Neuronal stem cell (in vitro differentiated cells): ENCODE measurements at regions not wholly inside any gene's neighbourhood (a gene's known extent, or its start where the extent isn't known, plus 50 kb on each side); places are given as distances from the start of the nearest gene placed in this dataset.

Source experiments
- DNase-seq: peaks from one replicate; pipeline ENCODE4 v3.0.0-alpha.2; 2013; ENCODE audit warnings: low spot score
- H2AFZ ChIP-seq: one replicate; pipeline ENCODE4 v1.6.1; 2013; ENCODE audit warnings: mild to moderate bottlenecking, low read length, inconsistent platforms
- H2AK5ac ChIP-seq: 2 replicates; pipeline ENCODE4 v1.6.1; 2013; ENCODE audit warnings: low read depth, mild to moderate bottlenecking, inconsistent platforms, low read length, moderate library complexity, mixed read lengths
- H2BK120ac ChIP-seq: 2 replicates; pipeline ENCODE4 v1.6.1; 2013; ENCODE audit warnings: low read depth, mild to moderate bottlenecking, inconsistent platforms, low read length, moderate library complexity, mixed read lengths
- H2BK12ac ChIP-seq: one replicate; pipeline ENCODE4 v1.6.1; 2013; ENCODE audit warnings: low read length, inconsistent platforms
- H2BK15ac ChIP-seq: 2 replicates; pipeline ENCODE4 v1.6.1; 2013; ENCODE audit warnings: mild to moderate bottlenecking, low read length, inconsistent platforms, mixed read lengths
- H2BK5ac ChIP-seq: one replicate; pipeline ENCODE4 v1.6.1; 2013; ENCODE audit warnings: inconsistent platforms, mild to moderate bottlenecking, low read length, moderate library complexity
- H3K14ac ChIP-seq: one replicate; pipeline ENCODE4 v1.6.1; 2013; ENCODE audit warnings: low read length, inconsistent platforms
- H3K18ac ChIP-seq: 2 replicates; pipeline ENCODE4 v1.6.1; 2013; ENCODE audit warnings: low read length, inconsistent platforms
- H3K23ac ChIP-seq: 2 replicates; pipeline ENCODE4 v1.6.1; 2013; ENCODE audit warnings: low read depth, mild to moderate bottlenecking, mixed read lengths, low read length, inconsistent platforms; ENCODE audit not compliant: poor library complexity
- H3K27ac ChIP-seq: replicated peaks from 3 replicates; pipeline ENCODE4 v1.5.1; 2013; ENCODE audit warnings: low read length, inconsistent platforms
- H3K27me3 ChIP-seq, 3 experiments: 2 replicates each; pipeline ENCODE4 v1.6.1; 2013; ENCODE audit warnings: low read length in 3 of 3, mild to moderate bottlenecking in 2 of 3, inconsistent platforms in 1 of 3, low read depth in 1 of 3, mixed read lengths in 1 of 3, moderate library complexity in 1 of 3; ENCODE audit not compliant: control insufficient read depth in 3 of 3, insufficient read depth in 3 of 3
- H3K36me3 ChIP-seq, 2 donors: replicated peaks in 1 of 2; 2 replicates each; pipeline ENCODE4 v1.6.1; 2013; ENCODE audit warnings: low read length in 2 of 2; ENCODE audit not compliant: control insufficient read depth in 2 of 2, insufficient read depth in 2 of 2
- H3K4ac ChIP-seq: 2 replicates; pipeline ENCODE4 v1.6.1; 2013; ENCODE audit warnings: inconsistent platforms, mild to moderate bottlenecking, low read length, moderate library complexity
- H3K4me1 ChIP-seq, 2 donors: 1 replicate in 1 of 2; 2 replicates in 1 of 2; pipeline ENCODE4 v1.6.1; 2013; ENCODE audit warnings: low read length in 2 of 2, low read depth in 1 of 2; ENCODE audit not compliant: control insufficient read depth in 2 of 2, insufficient read depth in 1 of 2
- H3K4me2 ChIP-seq: one replicate; pipeline ENCODE4 v1.6.1; 2013; ENCODE audit warnings: mild to moderate bottlenecking, low read length, inconsistent platforms; ENCODE audit not compliant: insufficient read depth, poor library complexity, severe bottlenecking
- H3K4me3 ChIP-seq, 2 donors: 2 replicates each; pipeline ENCODE4 v1.5.1; 2013; ENCODE audit warnings: low read length in 2 of 2, mild to moderate bottlenecking in 2 of 2, inconsistent platforms in 1 of 2, moderate library complexity in 1 of 2
- H3K79me1 ChIP-seq: one replicate; pipeline ENCODE4 v1.6.1; 2013; ENCODE audit warnings: low read depth, mild to moderate bottlenecking, inconsistent platforms, low read length, moderate library complexity
- H3K9ac ChIP-seq: one replicate; pipeline ENCODE4 v1.6.1; 2013; ENCODE audit warnings: mild to moderate bottlenecking, low read depth, low read length, inconsistent platforms; ENCODE audit not compliant: poor library complexity
- H3K9me3 ChIP-seq, 2 donors: replicated peaks in 1 of 2; 2 replicates each; pipeline versions ENCODE3 to v1.6.1; 2013; ENCODE audit warnings: low read length in 2 of 2, mild to moderate bottlenecking in 2 of 2, inconsistent platforms in 1 of 2, low read depth in 1 of 2, mixed read lengths in 1 of 2, moderate library complexity in 1 of 2; ENCODE audit not compliant: control insufficient read depth in 2 of 2, insufficient read depth in 1 of 2
- H4K8ac ChIP-seq: one replicate; pipeline ENCODE4 v1.6.1; 2013; ENCODE audit warnings: low read depth, mild to moderate bottlenecking, inconsistent platforms, low read length, moderate library complexity
- H4K91ac ChIP-seq: one replicate; pipeline ENCODE4 v1.6.1; 2013; ENCODE audit warnings: low read length, low read depth, mild to moderate bottlenecking, inconsistent platforms; ENCODE audit not compliant: poor library complexity
- WGBS, 2 donors: extraction: QIAGEN DNeasy Blood & Tissue Kit; methylation state at CpG; one replicate each; pipeline ENCODE4 v1.1.7; 2013; ENCODE audit warnings: missing lambda C conversion rate in 2 of 2, mixed read lengths in 1 of 2; ENCODE audit not compliant: insufficient read length in 2 of 2, insufficient replicate concordance in 1 of 2; ENCODE audit errors: extremely low coverage in 2 of 2; 5-methylcytosine and 5-hydroxymethylcytosine counted together

GRCh38 chr7:33701189-33701740 is 204.1 kb upstream of the BMPER start:
- Histone ChIP-seq H2BK15ac (no peak overlapping the region), H2BK120ac (no peak overlapping the region), H3K4me3 (no peak overlapping the region), H3K27ac (no peak overlapping the region), H3K23ac (no peak overlapping the region), H3K79me1 (no peaks in the 10 kb centered on the region), H3K4me2 (no peak overlapping the region), H3K27me3 (no peaks in the 10 kb centered on the region), H3K14ac (no peak overlapping the region), H2BK5ac (no peak overlapping the region), H4K91ac (no peak overlapping the region), H2AK5ac (no peak overlapping the region), H4K8ac (no peak overlapping the region), H3K36me3 (no peaks in the 10 kb centered on the region), H3K9ac (no peak overlapping the region), H3K18ac (no peak overlapping the region), H3K9me3 (peaks cover 4 to 6% of the 10 kb centered on the region in 2 donors), H2BK12ac (no peak overlapping the region), H3K4me1 (peaks cover 2 to 5% of the 10 kb centered on the region in 2 donors), H2AFZ (no peak overlapping the region), H3K4ac (no peak overlapping the region)
- no peak for DNase-seq
- WGBS, 2 donors = no CpG with 5 or more reads among the region's 7 CpGs

- Histone ChIP-seq H3K27ac (no peak overlapping the region), H2BK120ac (no peak overlapping the region), H3K79me1 (no peaks in the 10 kb centered on the region), H3K9ac (no peak overlapping the region), H4K91ac (no peak overlapping the region), H2AFZ (no peak overlapping the region), H3K4me3 (no peak overlapping the region), H3K4ac (no peak overlapping the region), H2BK15ac (no peak overlapping the region), H3K27me3 (no peaks in the 10 kb centered on the region), H2AK5ac (no peak overlapping the region), H3K4me2 (no peak overlapping the region), H3K4me1 (peaks cover 2 to 7% of the 10 kb centered on the region in 2 donors), H3K14ac (no peak overlapping the region), H3K36me3 (no peaks in the 10 kb centered on the region), H2BK5ac (no peak overlapping the region), H3K9me3 (peaks cover 4 to 6% of the 10 kb centered on the region in 2 donors), H4K8ac (no peak overlapping the region), H3K23ac (no peak overlapping the region), H2BK12ac (no peak overlapping the region), H3K18ac (no peak overlapping the region)
- no CpG with 5 or more reads among the region's 2 CpGs for WGBS, 2 donors
- no peak for DNase-seq
Measured at GRCh38 chr7:33701927-33702326, 203.4 kb upstream of the BMPER start.

GRCh38 chr7:33702514-33703054 is 202.8 kb upstream of the BMPER start:
- no peak overlapping the region for H3K9ac ChIP-seq
- no peak overlapping the region for H3K27ac ChIP-seq
- no peak overlapping the region for H2BK120ac ChIP-seq
- H2AK5ac ChIP-seq = no peak overlapping the region
- H2BK12ac ChIP-seq = no peak overlapping the region
- no peak overlapping the region for H3K14ac ChIP-seq
- no peak overlapping the region for H3K4ac ChIP-seq
- no peak overlapping the region for H2AFZ ChIP-seq
- peaks cover 2 to 7% of the 10 kb centered on the region in 2 donors for H3K4me1 ChIP-seq
- H3K4me2 ChIP-seq = no peak overlapping the region
- peaks cover 4 to 6% of the 10 kb centered on the region in 2 donors for H3K9me3 ChIP-seq
- DNase-seq = no peak
- H3K23ac ChIP-seq = no peak overlapping the region
- no peak overlapping the region for H2BK15ac ChIP-seq
- no peak overlapping the region for H3K4me3 ChIP-seq
- H3K79me1 ChIP-seq = no peaks in the 10 kb centered on the region
- no peak overlapping the region for H4K8ac ChIP-seq
- no peak overlapping the region for H4K91ac ChIP-seq
- WGBS, 2 donors = no CpG with 5 or more reads among the region's 3 CpGs
- no peaks in the 10 kb centered on the region for H3K36me3 ChIP-seq
- no peak overlapping the region for H2BK5ac ChIP-seq
- H3K18ac ChIP-seq = no peak overlapping the region
- no peaks in the 10 kb centered on the region for H3K27me3 ChIP-seq

GRCh38 chr7:33705333-33705833 is 200.0 kb upstream of the BMPER start:
- Histone ChIP-seq H3K36me3 (no peaks in the 10 kb centered on the region), H3K23ac (no peak overlapping the region), H3K4me1 (peaks cover 0 to 3% of the 10 kb centered on the region in 2 donors), H2BK12ac (no peak overlapping the region), H2BK5ac (no peak overlapping the region), H3K9ac (no peak overlapping the region), H2AK5ac (no peak overlapping the region), H2AFZ (no peak overlapping the region), H3K27me3 (no peaks in the 10 kb centered on the region), H2BK15ac (no peak overlapping the region), H3K18ac (no peak overlapping the region), H3K79me1 (no peaks in the 10 kb centered on the region), H4K91ac (no peak overlapping the region), H3K4ac (no peak overlapping the region), H3K14ac (no peak overlapping the region), H2BK120ac (no peak overlapping the region), H3K9me3 (peaks cover 4 to 6% of the 10 kb centered on the region in 2 donors), H3K4me3 (no peak overlapping the region), H3K4me2 (no peak overlapping the region), H3K27ac (no peak overlapping the region), H4K8ac (no peak overlapping the region)
- WGBS, 2 donors = no CpG with 5 or more reads among the region's 5 CpGs
- DNase-seq = no peak
